AG04450 (cell line): ENCODE measurements at regions not wholly inside any gene's neighbourhood (a gene's known extent, or its start where the extent isn't known, plus 50 kb on each side); places are given as distances from the start of the nearest gene placed in this dataset.
"Not testable (repeated sequence)": the region's sequence is repeated elsewhere in the genome, so short reads cannot be mapped to it uniquely, and the experiment has no call there.

ENCODE experiments used
- CTCF ChIA-PET: fragments of 300-600, 350-600 bp; formaldehyde crosslinking; extraction: SDS; loops from one replicate; lab custom pipeline; 2022; ENCODE audit warnings: antibody characterized with exemption, inconsistent platforms; lab: Charles Lee
- POLR2A ChIA-PET: fragments of 350-600 bp; formaldehyde crosslinking; extraction: SDS; loops from one replicate; lab custom pipeline; 2021; ENCODE audit warnings: antibody characterized with exemption, inconsistent platforms; lab: Yijun Ruan, JAX
- DNase-seq: peaks from one replicate; pipeline ENCODE4 v3.0.0-alpha.2; 2011; ENCODE audit warnings: low read depth, low spot score
- H3K27ac ChIP-seq: one replicate; pipeline ENCODE4 v1.5.1; 2012; ENCODE audit warnings: low read depth, low read length, control low read depth
- H3K27me3 ChIP-seq: one replicate; pipeline ENCODE4 v1.6.0; 2012; ENCODE audit warnings: low read length; ENCODE audit not compliant: control insufficient read depth, insufficient read depth
- H3K4me3 ChIP-seq: 2 replicates; pipeline ENCODE4 v1.5.1; 2011; ENCODE audit warnings: mild to moderate bottlenecking, low read depth, low read length, control low read depth
- H3K9me3 ChIP-seq: 2 replicates; pipeline ENCODE4 v1.5.1; 2012; ENCODE audit warnings: low read length; ENCODE audit not compliant: control insufficient read depth, insufficient read depth
- CTCF ChIP-seq: IDR thresholded peaks from 2 replicates; pipeline ENCODE4 v1.5.1; 2011; ENCODE audit warnings: low read depth, low read length, control low read depth, inconsistent platforms

- H3K9me3 ChIP-seq, POLR2A ChIA-PET, H3K27me3 ChIP-seq, H3K4me3 ChIP-seq, H3K27ac ChIP-seq, CTCF ChIA-PET, DNase-seq: not testable (repeated sequence)
These were observed 99.1 kb downstream of the NPIPB5 start for GRCh38 chr16:22609798-22610197.

GRCh38 chr16:22611128-22611527 is 100.4 kb downstream of the NPIPB5 start:
- H3K4me3 ChIP-seq, CTCF ChIA-PET, H3K9me3 ChIP-seq, H3K27ac ChIP-seq, H3K27me3 ChIP-seq, DNase-seq, POLR2A ChIA-PET: not testable (repeated sequence)

- POLR2A ChIA-PET = no interaction called here
- CTCF ChIA-PET = no interaction called here
- no peak overlapping the region for H3K4me3 ChIP-seq
- TF ChIP-seq CTCF = no peak
- H3K27ac ChIP-seq = no peak overlapping the region
- DNase-seq = no peak
- no peaks in the 10 kb centered on the region for H3K27me3 ChIP-seq
- H3K9me3 ChIP-seq = peaks cover 2% of the 10 kb centered on the region; the same call in 1 of the 2 replicates
These were observed 103.7 kb downstream of the NPIPB5 start for GRCh38 chr16:22614271-22614947.

- Histone ChIP-seq H3K27me3 (peaks cover 4% of the 10 kb centered on the region), H3K27ac (no peak overlapping the region), H3K9me3 (peaks cover under 1% of the 10 kb centered on the region; the same call in 1 of the 2 replicates), H3K4me3 (no peak overlapping the region)
- CTCF ChIA-PET = no interaction called here
- no peak for DNase-seq
- POLR2A ChIA-PET = no interaction called here
- no peak for TF ChIP-seq CTCF
These were observed 108.2 kb downstream of the NPIPB5 start for GRCh38 chr16:22618842-22619241.

DNA sequence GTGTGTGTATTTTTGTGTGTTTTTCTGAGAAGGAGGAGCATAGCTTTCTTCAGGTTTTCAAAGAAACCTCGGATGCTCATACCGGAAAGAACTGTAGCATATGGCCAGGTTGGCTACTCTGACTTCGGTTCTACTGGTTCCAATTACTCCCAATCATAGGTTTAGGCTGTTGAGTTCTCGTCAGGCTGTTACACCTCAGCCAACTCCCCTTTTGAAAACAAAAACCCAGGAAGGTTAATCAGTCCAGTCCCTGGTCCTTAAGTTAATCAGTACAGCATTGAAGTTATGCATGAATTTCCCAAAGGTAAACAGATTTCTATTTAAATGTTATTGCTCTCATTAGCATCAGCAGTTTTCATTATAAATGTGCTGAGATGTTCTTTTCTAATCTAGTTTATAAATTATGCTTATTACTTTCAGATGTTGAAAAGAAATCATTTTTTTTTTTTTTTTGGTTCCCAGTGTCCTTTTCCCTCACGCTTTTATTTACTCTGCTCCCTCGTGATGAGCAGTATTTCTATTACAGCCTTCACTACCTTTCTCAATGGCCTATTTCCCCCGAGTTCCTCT is 111.0 kb downstream of the NPIPB5 start:
- DNase-seq = no peak
- H3K9me3 ChIP-seq = no peaks in the 10 kb centered on the region
- no peak for TF ChIP-seq CTCF
- POLR2A ChIA-PET = no interaction called here
- no peak overlapping the region for H3K4me3 ChIP-seq
- H3K27ac ChIP-seq = no peak overlapping the region
- H3K27me3 ChIP-seq = peaks cover 12% of the 10 kb centered on the region
- CTCF ChIA-PET = no interaction called here

DNA sequence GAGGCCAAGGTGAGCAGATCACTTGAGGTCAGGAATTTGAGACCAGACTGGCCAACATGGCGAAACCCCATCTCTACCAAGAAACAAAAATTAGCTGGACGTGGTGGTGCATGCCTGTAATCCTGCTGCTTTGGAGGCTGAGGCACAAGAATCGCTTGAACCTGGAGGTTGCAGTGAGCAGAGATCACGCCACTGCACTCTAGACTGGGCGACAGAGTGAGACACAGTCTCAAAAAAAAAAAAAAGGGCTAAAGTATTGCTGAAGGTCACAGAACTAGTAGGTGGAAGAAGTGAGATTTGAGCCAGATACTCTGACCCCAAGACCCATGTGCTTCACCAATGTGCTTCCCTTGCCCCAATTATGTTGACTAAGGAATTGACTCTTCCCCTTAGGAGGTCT is 112.0 kb downstream of the NPIPB5 start:
- no peak for DNase-seq
- Histone ChIP-seq H3K4me3 (no peak overlapping the region), H3K9me3 (no peaks in the 10 kb centered on the region), H3K27ac (no peak overlapping the region), H3K27me3 (peaks cover 12% of the 10 kb centered on the region)
- TF ChIP-seq CTCF = no peak
- POLR2A ChIA-PET = no interaction called here
- CTCF ChIA-PET = no interaction called here
